ENCODE measurements at regions not wholly inside any gene's neighbourhood (a gene's known extent, or its start where the extent isn't known, plus 50 kb on each side); places are given as distances from the start of the nearest gene placed in this dataset.

DNA sequence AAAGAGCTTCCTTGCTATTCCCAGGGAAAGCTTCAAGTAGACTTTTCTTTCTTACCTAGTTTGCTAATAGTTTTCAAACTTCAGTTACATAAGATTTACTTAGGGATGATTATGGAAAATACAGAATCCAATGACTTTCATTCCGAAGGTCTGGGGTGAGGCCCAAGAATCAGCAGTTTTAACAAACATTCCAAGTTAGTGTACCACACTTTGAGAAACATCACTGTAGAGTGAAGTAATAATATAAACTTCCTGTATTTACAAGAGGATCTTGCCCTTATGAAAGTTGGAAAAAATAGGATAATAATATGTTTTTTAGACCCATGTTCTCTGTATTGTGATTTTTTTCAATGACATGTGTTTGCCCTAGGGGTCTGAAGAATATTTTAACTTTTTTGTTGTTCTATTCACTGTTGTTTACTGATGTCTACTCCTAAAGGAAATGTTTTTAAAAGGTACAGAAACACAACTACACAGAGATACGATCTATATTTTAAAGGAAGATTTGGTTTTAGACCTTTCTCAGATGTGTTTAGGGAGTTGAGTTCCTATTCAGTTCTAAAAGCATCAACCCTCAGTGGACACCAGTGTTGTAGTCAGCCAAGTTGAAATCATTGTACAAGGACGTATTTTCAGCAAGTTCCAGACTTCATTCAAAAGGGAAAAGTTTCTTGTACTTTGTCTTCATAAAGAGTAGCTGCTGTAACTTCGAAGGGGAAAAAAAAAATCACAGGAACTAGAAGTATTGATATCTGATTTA is 295.8 kb upstream of the SLC7A11 start:
- POLR2A ChIA-PET = no interaction called here
- intact Hi-C loops (cut with DNase I, micrococcal nuclease) = no loop called here

DNA sequence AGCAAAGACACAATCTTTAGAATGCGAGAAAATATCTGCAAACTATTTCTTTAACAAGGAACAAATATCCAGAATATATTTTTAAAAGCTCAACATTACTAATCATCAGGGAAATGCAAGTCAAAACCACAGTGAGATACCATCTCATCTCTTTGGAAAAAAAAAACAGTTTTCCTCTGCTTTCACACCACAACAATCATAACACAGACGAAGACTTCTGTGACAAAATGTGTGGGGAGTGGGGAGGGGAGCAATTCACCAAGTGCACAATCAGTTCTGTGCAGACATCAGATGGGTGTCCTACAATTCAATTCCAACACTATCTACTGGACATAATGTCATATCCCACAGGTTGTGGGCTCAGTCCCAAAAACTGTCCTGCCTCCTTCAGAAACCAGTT is 293.2 kb upstream of the SLC7A11 start:
- TF ChIP-seq, protein P1, sequence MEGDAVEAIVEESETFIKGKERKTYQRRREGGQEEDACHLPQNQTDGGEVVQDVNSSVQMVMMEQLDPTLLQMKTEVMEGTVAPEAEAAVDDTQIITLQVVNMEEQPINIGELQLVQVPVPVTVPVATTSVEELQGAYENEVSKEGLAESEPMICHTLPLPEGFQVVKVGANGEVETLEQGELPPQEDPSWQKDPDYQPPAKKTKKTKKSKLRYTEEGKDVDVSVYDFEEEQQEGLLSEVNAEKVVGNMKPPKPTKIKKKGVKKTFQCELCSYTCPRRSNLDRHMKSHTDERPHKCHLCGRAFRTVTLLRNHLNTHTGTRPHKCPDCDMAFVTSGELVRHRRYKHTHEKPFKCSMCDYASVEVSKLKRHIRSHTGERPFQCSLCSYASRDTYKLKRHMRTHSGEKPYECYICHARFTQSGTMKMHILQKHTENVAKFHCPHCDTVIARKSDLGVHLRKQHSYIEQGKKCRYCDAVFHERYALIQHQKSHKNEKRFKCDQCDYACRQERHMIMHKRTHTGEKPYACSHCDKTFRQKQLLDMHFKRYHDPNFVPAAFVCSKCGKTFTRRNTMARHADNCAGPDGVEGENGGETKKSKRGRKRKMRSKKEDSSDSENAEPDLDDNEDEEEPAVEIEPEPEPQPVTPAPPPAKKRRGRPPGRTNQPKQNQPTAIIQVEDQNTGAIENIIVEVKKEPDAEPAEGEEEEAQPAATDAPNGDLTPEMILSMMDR (IDR thresholded peaks at IDR 0.05) = no peak
- Histone ChIP-seq H3K4me1 (ENCODE audit: insufficient read depth, low read length) (no peaks in the 10 kb centered on the region), H3K27ac (ENCODE audit: low read depth in 1 of 2, low read length in 2 of 2) (no peak overlapping the region), H3K27me3 (ENCODE audit: control insufficient read depth in 1 of 2, insufficient read depth in 2 of 2, low read length in 2 of 2) (no peaks in the 10 kb centered on the region), H3K36me3 (ENCODE audit: insufficient read depth, low read length) (no peaks in the 10 kb centered on the region), H3K4me3 (ENCODE audit: low read length) (no peak overlapping the region), H3K9me3 (ENCODE audit: control insufficient read depth in 1 of 2, insufficient read depth in 1 of 2, low read length in 2 of 2) (peaks cover 0 to 9% of the 10 kb centered on the region in 2 experiments)
- Mint-ChIP-seq H3K27me3 (no peaks in the 10 kb centered on the region), H3K4me3 (no peak overlapping the region), H3K36me3 (ENCODE audit: low read depth) (no peaks in the 10 kb centered on the region), H3K9me3 (peaks cover 29% of the 10 kb centered on the region), H3K4me1 (ENCODE audit: low read depth) (no peaks in the 10 kb centered on the region), H3K27ac (no peak overlapping the region)
- no peak for DNase-seq
- intact Hi-C loops (cut with DNase I, micrococcal nuclease) = no loop called here
- POLR2A ChIA-PET = no interaction called here
- ATAC-seq (ENCODE audit: poor library complexity) = no peak
- CTCF ChIA-PET = no interaction called here

More for the DNA sequence above, 295.8 kb upstream of the SLC7A11 start:
- Mint-ChIP-seq H3K9me3 (peaks cover 18% of the 10 kb centered on the region), H3K4me1 (ENCODE audit: low read depth) (no peaks in the 10 kb centered on the region), H3K27me3 (no peaks in the 10 kb centered on the region), H3K4me3 (no peak overlapping the region), H3K36me3 (ENCODE audit: low read depth) (no peaks in the 10 kb centered on the region), H3K27ac (no peak overlapping the region)
- Histone ChIP-seq H3K9me3 (ENCODE audit: control insufficient read depth in 1 of 2, insufficient read depth in 1 of 2, low read length in 2 of 2) (peaks cover 0 to 9% of the 10 kb centered on the region in 2 experiments), H3K4me3 (ENCODE audit: low read length) (no peak overlapping the region), H3K36me3 (ENCODE audit: insufficient read depth, low read length) (no peaks in the 10 kb centered on the region), H3K27me3 (ENCODE audit: control insufficient read depth in 1 of 2, insufficient read depth in 2 of 2, low read length in 2 of 2) (no peaks in the 10 kb centered on the region), H3K27ac (ENCODE audit: low read depth in 1 of 2, low read length in 2 of 2) (no peak overlapping the region), H3K4me1 (ENCODE audit: insufficient read depth, low read length) (no peaks in the 10 kb centered on the region)
- DNase-seq (no peak), ATAC-seq (ENCODE audit: poor library complexity) (no peak)
- TF ChIP-seq, protein P1 (IDR thresholded peaks at IDR 0.05) = no peak
- CTCF ChIA-PET = no interaction called here

- DNase-seq = no peak
- no peak overlapping the region for H3K4me3 ChIP-seq (ENCODE audit: low read length)
- no peak overlapping the region for H3K4me3 Mint-ChIP-seq
- no peaks in the 10 kb centered on the region for H3K4me1 ChIP-seq (ENCODE audit: insufficient read depth, low read length)
- peaks cover 8% of the 10 kb centered on the region for H3K9me3 Mint-ChIP-seq
- no peaks in the 10 kb centered on the region for H3K4me1 Mint-ChIP-seq (ENCODE audit: low read depth)
- ATAC-seq (ENCODE audit: poor library complexity) = no peak
- no peaks in the 10 kb centered on the region for H3K36me3 Mint-ChIP-seq (ENCODE audit: low read depth)
- H3K27ac Mint-ChIP-seq = no peak overlapping the region
- no peaks in the 10 kb centered on the region for H3K27me3 ChIP-seq (ENCODE audit: control insufficient read depth in 1 of 2, insufficient read depth in 2 of 2, low read length in 2 of 2)
- no peaks in the 10 kb centered on the region for H3K27me3 Mint-ChIP-seq
- POLR2A ChIA-PET = no interaction called here
- no peak overlapping the region for H3K27ac ChIP-seq (ENCODE audit: low read depth in 1 of 2, low read length in 2 of 2)
- CTCF ChIA-PET = no interaction called here
- H3K9me3 ChIP-seq (ENCODE audit: control insufficient read depth in 1 of 2, insufficient read depth in 1 of 2, low read length in 2 of 2) = peaks cover 0 to 8% of the 10 kb centered on the region in 2 experiments
- no peaks in the 10 kb centered on the region for H3K36me3 ChIP-seq (ENCODE audit: insufficient read depth, low read length)
- intact Hi-C loops (cut with DNase I, micrococcal nuclease) = no loop called here
- TF ChIP-seq, protein P1 (IDR thresholded peaks at IDR 0.05) = no peak
Observed at GRCh38 chr4:138522366-138522765, 280.2 kb upstream of the SLC7A11 start.

Measured in CD4-positive, alpha-beta T cell (primary cell).